Activated T-helper 17 cell treated with anti-CD3 and anti-CD28 coated beads, Interleukin-2, amount 50 U/mL, for 72 hours (primary cell): ENCODE measurements at regions not wholly inside any gene's neighbourhood (a gene's known extent, or its start where the extent isn't known, plus 50 kb on each side); places are given as distances from the start of the nearest gene placed in this dataset.
"Not testable (repeated sequence)": the region's sequence is repeated elsewhere in the genome, so short reads cannot be mapped to it uniquely, and the experiment has no call there.

Experiments used
- ATAC-seq: fragments of 150-1000 bp; cut with Tn5 transposase; replicated peaks from 2 replicates; pipeline ENCODE4 v1.10.0; 2021; ENCODE audit warnings: mild to moderate bottlenecking, moderate library complexity
- H3K27ac Mint-ChIP-seq: one replicate; pipeline ENCODE4 v1.8.0; 2022; ENCODE audit warnings: mixed read lengths
- H3K27me3 Mint-ChIP-seq: one replicate; pipeline ENCODE4 v1.8.0; 2022; ENCODE audit warnings: mixed read lengths
- H3K36me3 Mint-ChIP-seq: one replicate; pipeline ENCODE4 v1.8.0; 2022; ENCODE audit warnings: low read depth, mild to moderate bottlenecking, mixed read lengths
- H3K4me1 Mint-ChIP-seq: one replicate; pipeline ENCODE4 v1.8.0; 2022; ENCODE audit warnings: mixed read lengths
- H3K4me3 Mint-ChIP-seq: one replicate; pipeline ENCODE4 v1.8.0; 2022; ENCODE audit warnings: mild to moderate bottlenecking, mixed read lengths
- H3K9me3 Mint-ChIP-seq: one replicate; pipeline ENCODE4 v1.8.0; 2022; ENCODE audit warnings: mixed read lengths

- Mint-ChIP-seq H3K4me3 (no peak overlapping the region), H3K27ac (no peak overlapping the region), H3K9me3 (peaks cover 11% of the 10 kb centered on the region), H3K4me1 (no peaks in the 10 kb centered on the region), H3K27me3 (no peaks in the 10 kb centered on the region), H3K36me3 (no peaks in the 10 kb centered on the region)
- ATAC-seq = no peak
Measured at GRCh38 chr2:150350500-150350899, 137.0 kb downstream of the RND3 start.

DNA sequence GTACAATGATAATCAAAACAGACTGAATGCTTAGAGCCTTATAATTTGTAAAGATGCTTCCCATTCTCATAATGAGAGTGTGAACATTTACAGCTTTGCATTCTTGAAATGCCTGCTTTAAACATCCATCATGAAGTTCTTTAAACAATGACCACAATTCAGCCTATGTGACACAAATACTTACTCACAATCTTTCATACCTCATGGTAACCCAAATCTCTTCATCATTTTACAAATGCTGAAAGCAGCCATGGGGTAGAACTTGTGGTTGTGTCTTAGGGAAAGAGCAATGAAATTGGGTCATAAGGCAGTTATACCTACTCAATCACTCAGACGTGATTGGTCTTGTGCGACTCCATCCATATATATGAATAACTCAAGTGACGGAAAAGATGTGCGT lies 140.7 kb downstream of the RND3 start:
- no peaks in the 10 kb centered on the region for H3K36me3 Mint-ChIP-seq
- H3K4me3 Mint-ChIP-seq = no peak overlapping the region
- peaks cover 7% of the 10 kb centered on the region for H3K9me3 Mint-ChIP-seq
- H3K27me3 Mint-ChIP-seq = no peaks in the 10 kb centered on the region
- no peaks in the 10 kb centered on the region for H3K4me1 Mint-ChIP-seq
- H3K27ac Mint-ChIP-seq = no peak overlapping the region
- no peak for ATAC-seq

DNA sequence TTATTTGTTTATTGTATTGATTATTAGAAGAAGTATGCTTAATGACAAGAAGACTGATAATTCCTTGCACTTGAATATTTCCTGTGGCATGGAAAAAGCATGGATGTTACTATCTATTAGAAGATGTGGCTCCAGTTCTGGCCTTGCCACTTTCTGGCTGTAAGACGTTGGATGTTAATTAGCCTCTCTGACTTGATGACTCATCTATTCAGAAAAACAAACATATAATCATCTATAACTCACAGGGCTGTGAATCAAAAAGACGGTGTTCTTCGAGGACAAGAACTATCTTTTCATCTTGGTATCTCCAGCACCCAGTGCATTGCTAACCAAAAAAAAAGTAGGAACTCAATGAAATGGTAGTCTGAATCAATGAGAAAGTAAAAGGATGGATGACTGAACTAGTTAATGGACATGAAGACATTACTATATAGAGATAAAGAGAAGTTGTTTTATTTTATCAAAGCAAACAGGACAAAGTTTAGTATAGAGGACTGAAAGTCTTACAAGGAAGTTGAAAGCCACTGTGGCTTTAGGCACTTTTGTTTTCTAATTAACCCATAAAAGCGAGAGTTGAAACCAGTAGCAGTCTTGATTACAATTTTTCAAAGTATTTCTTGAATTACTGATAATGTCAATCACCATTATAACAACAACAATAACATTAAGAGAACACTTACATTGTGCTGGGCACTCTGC lies 145.3 kb downstream of the RND3 start:
- H3K27ac Mint-ChIP-seq = no peak overlapping the region
- no peaks in the 10 kb centered on the region for H3K27me3 Mint-ChIP-seq
- no peak for ATAC-seq

GRCh38 chr2:150339951-150340350 lies 147.5 kb downstream of the RND3 start:
- no peak overlapping the region for H3K4me3 Mint-ChIP-seq
- H3K27me3 Mint-ChIP-seq = no peaks in the 10 kb centered on the region
- H3K9me3 Mint-ChIP-seq = no peaks in the 10 kb centered on the region
- H3K27ac Mint-ChIP-seq = no peak overlapping the region
- H3K36me3 Mint-ChIP-seq = no peaks in the 10 kb centered on the region
- ATAC-seq = no peak
- H3K4me1 Mint-ChIP-seq = no peaks in the 10 kb centered on the region

More for the DNA sequence above, 145.3 kb downstream of the RND3 start:
- Mint-ChIP-seq H3K9me3 (peaks cover 3% of the 10 kb centered on the region), H3K4me1 (no peaks in the 10 kb centered on the region), H3K4me3 (no peak overlapping the region), H3K36me3 (no peaks in the 10 kb centered on the region)

DNA sequence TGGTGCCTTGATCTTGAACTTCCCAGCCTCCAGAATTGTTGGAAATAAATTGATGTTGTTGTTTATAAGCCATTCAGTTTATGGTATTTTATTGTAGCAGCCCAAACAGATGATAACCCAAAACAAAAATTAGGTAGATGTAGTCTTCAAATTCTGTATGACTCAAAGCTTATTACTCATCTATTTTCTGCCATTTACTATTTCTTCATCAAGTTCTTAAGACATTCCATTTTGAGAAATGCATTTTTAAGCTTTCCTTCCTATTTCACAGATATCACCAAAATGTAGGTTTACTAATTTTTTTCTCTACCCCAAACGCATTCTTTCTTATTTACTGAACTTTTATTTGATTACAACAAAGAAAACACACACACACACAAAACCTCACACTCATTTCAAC lies 148.2 kb downstream of the RND3 start:
- H3K27me3 Mint-ChIP-seq = no peaks in the 10 kb centered on the region
- no peaks in the 10 kb centered on the region for H3K9me3 Mint-ChIP-seq
- H3K27ac Mint-ChIP-seq = no peak overlapping the region
- no peaks in the 10 kb centered on the region for H3K4me1 Mint-ChIP-seq
- no peaks in the 10 kb centered on the region for H3K36me3 Mint-ChIP-seq
- H3K4me3 Mint-ChIP-seq = no peak overlapping the region
- no peak for ATAC-seq

- Mint-ChIP-seq H3K27me3 (no peaks in the 10 kb centered on the region), H3K4me3 (no peak overlapping the region), H3K9me3 (no peaks in the 10 kb centered on the region), H3K27ac (no peak overlapping the region), H3K36me3 (no peaks in the 10 kb centered on the region), H3K4me1 (no peaks in the 10 kb centered on the region)
- no peak for ATAC-seq
Measured at GRCh38 chr2:150335596-150335995, 151.9 kb downstream of the RND3 start.

GRCh38 chr2:150332383-150332782 lies 155.1 kb downstream of the RND3 start:
- Mint-ChIP-seq H3K27me3 (no peaks in the 10 kb centered on the region), H3K4me3 (no peak overlapping the region), H3K4me1 (no peaks in the 10 kb centered on the region), H3K36me3 (no peaks in the 10 kb centered on the region), H3K9me3 (peaks cover 5% of the 10 kb centered on the region), H3K27ac (no peak overlapping the region)
- ATAC-seq = no peak

DNA sequence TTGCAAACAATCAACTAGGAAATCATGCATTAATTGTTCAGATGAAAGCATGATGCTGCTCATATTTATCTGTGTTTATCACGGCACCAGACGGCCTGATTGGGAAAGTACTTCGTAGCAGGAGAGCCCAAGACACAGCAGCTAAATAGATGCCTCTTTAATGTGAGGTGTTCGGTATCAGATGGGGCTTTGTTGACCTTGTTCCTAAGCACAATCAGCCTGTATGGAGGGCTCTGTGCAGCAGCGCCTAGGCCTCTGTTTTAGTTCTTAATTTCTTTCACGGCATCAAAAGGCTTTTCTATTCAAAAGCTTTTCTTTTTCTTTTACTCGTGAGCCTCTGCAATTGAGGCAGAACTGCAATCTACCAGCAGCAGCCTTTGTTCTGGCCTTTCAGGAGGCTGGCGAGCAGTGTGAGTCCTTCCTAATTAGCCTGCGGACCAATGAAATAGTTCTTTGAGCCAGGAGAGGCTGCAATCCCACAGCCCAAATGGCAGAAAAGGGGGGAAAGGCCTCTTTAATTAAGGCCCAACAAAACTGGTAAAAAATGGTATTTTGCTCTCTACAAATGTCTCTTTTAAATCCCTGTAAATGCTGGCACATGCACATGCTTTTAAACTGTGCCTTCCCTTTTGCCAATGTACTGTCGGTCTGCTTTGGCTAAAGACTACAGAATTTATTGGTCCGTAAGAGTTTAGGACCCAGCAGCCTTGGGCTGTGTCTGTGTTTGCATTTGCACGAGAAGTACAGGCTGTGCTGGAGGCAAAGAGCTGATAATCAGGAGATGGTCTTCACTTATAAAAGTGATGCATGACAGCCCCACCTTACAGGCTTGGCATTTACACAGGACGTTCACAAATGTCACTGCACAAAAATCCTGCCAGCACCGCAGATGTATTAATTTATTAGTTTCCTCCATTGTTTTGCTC lies 159.6 kb downstream of the RND3 start:
- Mint-ChIP-seq H3K4me1 (no peaks in the 10 kb centered on the region), H3K27ac (no peak overlapping the region), H3K4me3 (no peak overlapping the region), H3K9me3 (peaks cover 17% of the 10 kb centered on the region), H3K27me3 (no peaks in the 10 kb centered on the region), H3K36me3 (no peaks in the 10 kb centered on the region)
- no peak for ATAC-seq

GRCh38 chr2:150325656-150326314 lies 161.7 kb downstream of the RND3 start:
- Mint-ChIP-seq H3K27ac (no peak overlapping the region), H3K27me3 (no peaks in the 10 kb centered on the region), H3K9me3 (peaks cover 17% of the 10 kb centered on the region), H3K4me1 (no peaks in the 10 kb centered on the region), H3K4me3 (no peak overlapping the region), H3K36me3 (no peaks in the 10 kb centered on the region)
- ATAC-seq = no peak

DNA sequence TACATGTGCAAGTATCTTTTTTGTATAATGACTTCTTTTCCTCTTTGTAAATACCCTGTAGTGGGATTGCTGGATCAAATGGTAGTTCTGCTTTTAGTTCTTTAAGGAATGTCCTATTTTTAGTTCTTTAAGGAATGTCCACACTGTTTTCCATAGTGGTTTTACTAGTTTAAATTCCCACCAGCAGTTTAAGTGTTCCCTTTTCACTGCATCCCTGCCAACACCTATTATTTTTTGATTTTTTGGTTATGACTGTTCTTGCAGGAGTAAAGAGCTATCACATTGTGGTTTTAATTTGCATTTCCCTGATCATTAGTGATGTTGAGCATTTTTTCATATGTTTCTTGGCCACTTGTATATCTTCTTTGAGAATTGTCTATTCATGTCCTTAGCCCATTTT lies 164.4 kb downstream of the RND3 start:
- ATAC-seq, H3K27me3 Mint-ChIP-seq, H3K4me3 Mint-ChIP-seq, H3K4me1 Mint-ChIP-seq, H3K36me3 Mint-ChIP-seq, H3K27ac Mint-ChIP-seq: not testable (repeated sequence)
- peaks cover 13% of the 10 kb centered on the region for H3K9me3 Mint-ChIP-seq

DNA sequence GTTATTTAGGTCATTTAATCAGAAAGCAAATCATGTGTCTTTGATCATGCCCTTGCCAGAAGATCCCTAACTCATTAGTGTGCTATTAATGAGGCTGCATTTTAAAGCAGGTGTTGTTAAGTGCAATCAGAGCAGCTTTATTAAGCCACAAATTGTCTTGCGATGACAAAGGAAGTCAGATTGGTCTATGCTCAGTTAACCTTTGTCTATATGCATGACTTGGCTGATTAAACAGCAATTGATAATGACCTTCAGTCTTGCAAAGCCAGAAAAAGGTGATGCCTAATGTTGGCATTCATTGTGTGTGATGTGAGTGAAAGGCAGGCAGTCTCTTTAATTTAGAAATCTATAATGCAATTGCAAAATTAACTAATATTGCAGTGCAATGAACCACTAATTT lies 166.9 kb downstream of the RND3 start:
- Mint-ChIP-seq H3K27me3 (no peaks in the 10 kb centered on the region), H3K36me3 (no peaks in the 10 kb centered on the region), H3K27ac (no peak overlapping the region), H3K4me3 (no peak overlapping the region), H3K4me1 (no peaks in the 10 kb centered on the region), H3K9me3 (peaks cover 13% of the 10 kb centered on the region)
- no peak for ATAC-seq

GRCh38 chr2:150319658-150320555 lies 167.6 kb downstream of the RND3 start:
- H3K27ac Mint-ChIP-seq = no peak overlapping the region
- H3K27me3 Mint-ChIP-seq = no peaks in the 10 kb centered on the region
- ATAC-seq = no peak

DNA sequence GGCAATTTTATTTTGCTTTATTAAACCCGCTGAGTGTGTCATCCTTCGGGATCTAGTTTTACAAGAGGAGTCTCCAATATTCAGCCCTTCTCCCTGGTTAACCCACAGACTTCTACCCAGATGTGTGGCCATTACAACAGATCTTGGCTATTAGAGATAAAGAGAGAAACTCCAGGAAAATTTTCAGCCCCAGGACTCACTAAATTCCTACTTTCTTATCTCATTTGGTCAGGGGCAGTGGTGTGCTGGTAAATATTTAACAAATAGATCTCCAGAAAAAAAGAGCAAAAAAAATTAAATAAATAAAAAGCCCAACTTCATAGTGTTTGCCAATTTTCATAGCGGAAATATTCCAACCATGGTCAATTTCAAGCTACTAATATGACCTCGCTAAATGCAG lies 168.4 kb downstream of the RND3 start:
- Mint-ChIP-seq H3K9me3 (peaks cover 9% of the 10 kb centered on the region), H3K27me3 (no peaks in the 10 kb centered on the region), H3K36me3 (no peaks in the 10 kb centered on the region), H3K4me1 (no peaks in the 10 kb centered on the region), H3K27ac (no peak overlapping the region), H3K4me3 (no peak overlapping the region)
- ATAC-seq = no peak

More at GRCh38 chr2:150319658-150320555, 167.6 kb downstream of the RND3 start:
- no peaks in the 10 kb centered on the region for H3K4me1 Mint-ChIP-seq
- peaks cover 13% of the 10 kb centered on the region for H3K9me3 Mint-ChIP-seq
- H3K36me3 Mint-ChIP-seq = no peaks in the 10 kb centered on the region
- H3K4me3 Mint-ChIP-seq = no peak overlapping the region

DNA sequence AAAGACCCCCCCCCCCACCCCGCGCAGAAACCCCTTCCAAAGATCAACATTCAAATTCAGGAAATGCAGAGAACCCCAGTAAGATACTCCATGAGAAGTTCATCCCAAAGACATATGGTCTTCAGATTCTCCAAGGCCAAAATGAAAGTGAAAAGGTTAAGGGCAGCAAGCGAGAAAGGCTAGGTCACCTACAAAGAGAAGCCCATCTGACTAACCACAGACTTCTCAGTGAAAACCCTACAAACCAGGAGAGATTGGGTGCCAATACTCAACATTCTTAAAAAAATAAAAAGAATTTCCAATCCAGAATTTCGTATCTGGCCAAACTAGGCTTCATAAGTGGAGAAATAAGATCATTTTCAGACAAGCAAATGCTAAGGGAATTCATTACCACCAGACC lies 175.2 kb downstream of the RND3 start:
- no peak for ATAC-seq
- no peaks in the 10 kb centered on the region for H3K36me3 Mint-ChIP-seq
- peaks cover 14% of the 10 kb centered on the region for H3K9me3 Mint-ChIP-seq
- H3K4me3 Mint-ChIP-seq = no peak overlapping the region
- no peaks in the 10 kb centered on the region for H3K4me1 Mint-ChIP-seq
- H3K27me3 Mint-ChIP-seq = peaks cover 3% of the 10 kb centered on the region
- H3K27ac Mint-ChIP-seq = no peak overlapping the region
